GM06990 (cell line): ENCODE measurements at regions not wholly inside any gene's neighbourhood (a gene's known extent, or its start where the extent isn't known, plus 50 kb on each side); places are given as distances from the start of the nearest gene placed in this dataset.

Experiments
- DNase-seq: peaks from one replicate; pipeline ENCODE4 v3.0.0-alpha.2; 2011; ENCODE audit not compliant: insufficient read length; ENCODE audit errors: extremely low read depth
- H3K27me3 ChIP-seq: replicated peaks from 2 replicates; pipeline ENCODE4 v1.6.0; 2011; ENCODE audit warnings: low read length; ENCODE audit not compliant: control insufficient read depth, insufficient read depth
- H3K36me3 ChIP-seq: 2 replicates; pipeline ENCODE4 v1.5.1; 2011; ENCODE audit warnings: low read length; ENCODE audit not compliant: control insufficient read depth, insufficient read depth
- H3K4me3 ChIP-seq: replicated peaks from 2 replicates; pipeline ENCODE4 v1.5.1; 2011; ENCODE audit warnings: low read depth, mild to moderate bottlenecking, control low read depth, low read length
- CTCF ChIP-seq: IDR thresholded peaks from 2 replicates; pipeline ENCODE4 v1.5.1; 2011; ENCODE audit warnings: low read length, control low read depth, mild to moderate bottlenecking, inconsistent platforms; ENCODE audit not compliant: insufficient read depth, poor library complexity, severe bottlenecking

GRCh38 chr1:102724741-102725140, 383.6 kb downstream of the COL11A1 start:
- Histone ChIP-seq H3K36me3 (no peaks in the 10 kb centered on the region), H3K27me3 (no peaks in the 10 kb centered on the region), H3K4me3 (no peak overlapping the region)
- DNase-seq = no peak
- no peak for TF ChIP-seq CTCF

- no peak overlapping the region for H3K4me3 ChIP-seq
- no peaks in the 10 kb centered on the region for H3K27me3 ChIP-seq
- no peak for DNase-seq
- no peak for TF ChIP-seq CTCF
- no peaks in the 10 kb centered on the region for H3K36me3 ChIP-seq
Observed at GRCh38 chr1:102715150-102715549, 393.2 kb downstream of the COL11A1 start.

DNA sequence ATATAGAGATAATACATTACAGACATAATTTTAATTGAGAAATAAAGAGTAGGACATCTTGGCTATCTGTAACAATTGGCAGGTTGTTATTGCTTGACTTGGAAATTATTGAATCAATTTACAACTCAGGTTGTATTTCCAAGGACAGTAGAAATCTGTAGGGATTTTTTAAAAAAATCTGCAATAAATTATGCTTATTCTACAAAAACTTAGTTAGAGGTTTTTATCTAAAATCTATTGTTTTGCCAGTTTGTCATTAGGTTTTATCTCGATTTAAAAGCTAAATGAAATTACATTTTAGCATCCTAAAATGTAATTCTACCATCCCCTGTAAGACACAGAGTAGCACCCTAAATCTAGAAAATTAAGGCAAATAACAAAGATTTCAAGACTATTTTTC, 408.8 kb downstream of the COL11A1 start:
- Histone ChIP-seq H3K4me3 (no peak overlapping the region), H3K36me3 (no peaks in the 10 kb centered on the region), H3K27me3 (no peaks in the 10 kb centered on the region)
- no peak for DNase-seq
- TF ChIP-seq CTCF = no peak

- DNase-seq = no peak
- no peak overlapping the region for H3K4me3 ChIP-seq
- no peaks in the 10 kb centered on the region for H3K36me3 ChIP-seq
- no peaks in the 10 kb centered on the region for H3K27me3 ChIP-seq
- TF ChIP-seq CTCF = no peak
Observed at GRCh38 chr1:102693345-102693744, 415.0 kb downstream of the COL11A1 start.

GRCh38 chr1:102691592-102692090, 416.7 kb downstream of the COL11A1 start:
- DNase-seq = no peak
- Histone ChIP-seq H3K4me3 (no peak overlapping the region), H3K36me3 (no peaks in the 10 kb centered on the region), H3K27me3 (no peaks in the 10 kb centered on the region)
- TF ChIP-seq CTCF = no peak

DNA sequence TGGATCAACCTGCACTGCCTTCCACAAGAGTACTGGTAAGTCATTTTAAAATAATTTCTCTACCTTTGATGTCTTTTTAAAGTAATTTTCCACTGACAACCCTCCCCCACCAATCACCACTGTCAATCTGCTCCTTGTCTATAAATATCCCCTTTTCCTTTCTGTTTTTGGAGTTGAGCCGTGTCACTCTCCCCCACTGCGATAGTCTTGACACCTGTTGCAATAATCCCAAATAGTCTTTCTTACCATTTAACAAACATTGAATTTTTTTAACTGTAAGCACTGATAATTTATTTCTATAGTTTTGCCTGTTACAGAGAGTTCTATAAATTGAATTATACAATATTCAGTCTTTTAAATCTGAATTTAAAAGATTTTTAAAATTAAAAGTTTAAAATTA, 420.9 kb downstream of the COL11A1 start:
- Histone ChIP-seq H3K4me3 (no peak overlapping the region), H3K27me3 (no peaks in the 10 kb centered on the region), H3K36me3 (no peaks in the 10 kb centered on the region)
- TF ChIP-seq CTCF = no peak
- DNase-seq = no peak
